ENCODE measurements at regions not wholly inside any gene's neighbourhood (a gene's known extent, or its start where the extent isn't known, plus 50 kb on each side); places are given as distances from the start of the nearest gene placed in this dataset.

DNA sequence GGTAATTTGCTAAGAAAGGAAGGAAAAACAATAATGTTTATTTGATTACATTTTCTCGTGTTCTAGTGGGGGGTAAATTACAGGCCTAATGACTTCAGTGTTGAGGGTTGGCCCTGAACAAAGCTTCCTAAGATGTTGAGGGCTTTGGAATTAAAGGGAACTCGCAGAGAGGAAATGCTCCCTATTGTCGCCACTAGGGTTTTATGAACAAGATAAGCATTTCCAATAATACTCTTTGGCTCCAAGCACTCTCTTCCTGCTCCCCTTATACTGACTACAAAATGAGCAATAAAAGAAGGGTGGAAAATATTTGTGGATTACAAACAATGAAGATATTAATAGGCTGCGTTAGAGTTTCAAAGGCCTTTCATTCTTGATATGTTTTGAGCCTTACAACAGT lies 363.6 kb downstream of the HS3ST3B1 start:
- H3K4me3 Mint-ChIP-seq = no peak overlapping the region
- H3K9me3 ChIP-seq (replicated peaks in 1 of 2; ENCODE audit: control insufficient read depth in 1 of 2, insufficient read depth in 1 of 2, low read length in 2 of 2) = no peaks in the 10 kb centered on the region
- TF ChIP-seq CTCF (IDR thresholded peaks at IDR 0.05) = no peak
- no peak overlapping the region for H3K9ac ChIP-seq (ENCODE audit: insufficient read depth, low read length, poor library complexity, severe bottlenecking)
- H3K4me2 ChIP-seq (replicated peaks; ENCODE audit: extremely low read depth, low read length, poor library complexity, severe bottlenecking) = no peak overlapping the region
- no peaks in the 10 kb centered on the region for H3K36me3 ChIP-seq (replicated peaks in 1 of 2; ENCODE audit: control insufficient read depth in 1 of 2, insufficient read depth in 2 of 2, low read length in 2 of 2)
- H3K4me3 ChIP-seq (replicated peaks in 1 of 3; ENCODE audit: low read depth in 2 of 3, low read length in 3 of 3) = no peak overlapping the region
- no peak overlapping the region for H2AFZ ChIP-seq (ENCODE audit: insufficient read depth, low read depth, low read length, poor library complexity, severe bottlenecking)
- H3K9me3 Mint-ChIP-seq = peaks cover 0 to 8% (median 0%) of the 10 kb centered on the region in 7 donors
- no peaks in the 10 kb centered on the region for H4K20me1 ChIP-seq (ENCODE audit: insufficient read depth, low read length)
- H3K27me3 Mint-ChIP-seq (ENCODE audit: low read depth in 3 of 3) = peaks cover 0 to 3% (median 3%) of the 10 kb centered on the region in 3 donors
- H3K4me1 ChIP-seq (ENCODE audit: control insufficient read depth in 1 of 2, insufficient read depth in 2 of 2, low read length in 2 of 2) = no peaks in the 10 kb centered on the region
- H3K79me2 ChIP-seq (ENCODE audit: insufficient read depth, low read length) = no peaks in the 10 kb centered on the region
- DNase-seq = no peak
- no CpG with 5 or more reads among the region's 4 CpGs for WGBS (ENCODE audit: insufficient coverage)
- no peaks in the 10 kb centered on the region for H3K4me1 Mint-ChIP-seq
- no peaks in the 10 kb centered on the region for H3K27me3 ChIP-seq (ENCODE audit: control insufficient read depth in 2 of 2, insufficient read depth in 2 of 2, low read length in 2 of 2)
- intact Hi-C loops (cut with micrococcal nuclease) = no loop called here
- no peak overlapping the region for H3K27ac ChIP-seq (ENCODE audit: low read depth in 1 of 2, low read length in 2 of 2)
- H3K36me3 Mint-ChIP-seq = no peaks in the 10 kb centered on the region
- H3K27ac Mint-ChIP-seq = no peak overlapping the region

DNA sequence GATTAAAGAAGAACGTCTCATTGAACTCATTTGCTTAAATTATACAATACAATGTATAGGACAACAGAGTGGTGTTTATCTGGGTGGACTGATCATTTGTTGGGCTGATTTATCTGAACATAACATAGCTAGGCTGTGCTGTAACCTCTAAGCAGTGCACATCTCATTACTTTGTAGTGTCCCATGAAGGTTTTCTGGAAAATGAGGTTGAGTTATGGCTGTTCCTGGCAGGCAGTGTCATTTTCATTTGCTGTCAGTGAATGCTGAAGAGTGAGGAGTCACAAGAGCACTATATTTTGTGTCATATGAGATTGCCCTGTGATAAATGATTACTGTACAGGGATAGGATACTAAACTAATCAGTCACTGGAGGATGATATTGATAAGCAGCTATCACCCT lies 340.2 kb downstream of the HS3ST3B1 start:
- no peak for TF ChIP-seq CTCF (IDR thresholded peaks at IDR 0.05)
- Mint-ChIP-seq H3K4me1 (no peaks in the 10 kb centered on the region), H3K9me3 (peaks cover 0 to 5% (median 3%) of the 10 kb centered on the region in 7 donors), H3K4me3 (no peak overlapping the region), H3K27me3 (ENCODE audit: low read depth in 3 of 3) (no peaks in the 10 kb centered on the region), H3K36me3 (no peaks in the 10 kb centered on the region), H3K27ac (no peak overlapping the region)
- H4K20me1 ChIP-seq (ENCODE audit: insufficient read depth, low read length) = no peaks in the 10 kb centered on the region
- no peaks in the 10 kb centered on the region for H3K9me3 ChIP-seq (replicated peaks in 1 of 2; ENCODE audit: control insufficient read depth in 1 of 2, insufficient read depth in 1 of 2, low read length in 2 of 2)
- intact Hi-C loops (cut with micrococcal nuclease) = no loop called here
- H3K27me3 ChIP-seq (ENCODE audit: control insufficient read depth in 2 of 2, insufficient read depth in 2 of 2, low read length in 2 of 2) = no peaks in the 10 kb centered on the region
- no peaks in the 10 kb centered on the region for H3K4me1 ChIP-seq (ENCODE audit: control insufficient read depth in 1 of 2, insufficient read depth in 2 of 2, low read length in 2 of 2)
- H3K79me2 ChIP-seq (ENCODE audit: insufficient read depth, low read length) = no peaks in the 10 kb centered on the region
- no peaks in the 10 kb centered on the region for H3K36me3 ChIP-seq (replicated peaks in 1 of 2; ENCODE audit: control insufficient read depth in 1 of 2, insufficient read depth in 2 of 2, low read length in 2 of 2)
- H3K4me2 ChIP-seq (replicated peaks; ENCODE audit: extremely low read depth, low read length, poor library complexity, severe bottlenecking) = no peak overlapping the region
- H2AFZ ChIP-seq (ENCODE audit: insufficient read depth, low read depth, low read length, poor library complexity, severe bottlenecking) = no peak overlapping the region
- no CpG with 5 or more reads among the region's 1 CpG for WGBS (ENCODE audit: insufficient coverage)
- H3K9ac ChIP-seq (ENCODE audit: insufficient read depth, low read length, poor library complexity, severe bottlenecking) = no peak overlapping the region
- DNase-seq = no peak
- H3K27ac ChIP-seq (ENCODE audit: low read depth in 1 of 2, low read length in 2 of 2) = no peak overlapping the region
- H3K4me3 ChIP-seq (replicated peaks in 1 of 3; ENCODE audit: low read depth in 2 of 3, low read length in 3 of 3) = no peak overlapping the region
